A673 (cell line): ENCODE measurements at regions not wholly inside any gene's neighbourhood (a gene's known extent, or its start where the extent isn't known, plus 50 kb on each side); places are given as distances from the start of the nearest gene placed in this dataset.

Source experiments
- CTCF ChIP-seq: fragments of 300-800, 200-600 bp; sonication (generic); conservative IDR thresholded peaks from 2 replicates; pipeline ENCODE4 v1.5.1; 2017; ENCODE audit warnings: low read depth, mild to moderate bottlenecking, antibody characterized with exemption, low read length, moderate library complexity, mixed read lengths
- EZH2 ChIP-seq: fragments of 200-600 bp; sonication (generic); IDR thresholded peaks from 2 replicates; pipeline ENCODE4 v1.6.1; 2017; ENCODE audit warnings: borderline replicate concordance, low read depth, mild to moderate bottlenecking, mixed read lengths, antibody characterized with exemption, low read length; ENCODE audit not compliant: poor library complexity, severe bottlenecking

- TF ChIP-seq CTCF (no peak), EZH2 (no peak)
These were observed 796.2 kb upstream of the EPHA7 start for GRCh38 chr6:94215552-94215951.
